ENCODE measurements at regions not wholly inside any gene's neighbourhood (a gene's known extent, or its start where the extent isn't known, plus 50 kb on each side); places are given as distances from the start of the nearest gene placed in this dataset.

DNA sequence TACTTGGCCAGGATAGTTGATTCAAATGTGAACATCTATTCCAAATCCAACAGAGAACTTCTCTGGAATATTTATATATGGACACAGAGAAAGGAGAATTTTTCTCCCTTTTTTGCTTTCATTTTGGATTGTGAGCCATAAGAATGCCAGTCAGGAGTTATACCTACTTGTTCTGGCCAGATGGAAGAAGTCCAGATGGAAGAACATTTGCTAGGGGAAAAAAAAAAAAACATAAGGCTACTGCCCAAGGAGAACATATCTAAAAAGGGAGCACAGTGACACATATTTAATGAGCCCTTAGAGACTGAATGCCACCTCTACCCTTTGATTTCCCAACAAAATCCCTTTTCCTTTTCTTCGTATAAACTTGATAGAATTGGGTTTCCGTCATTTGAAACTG lies 61.7 kb upstream of the PPP2R2B start:
- no peak for DNase-seq (ENCODE audit: low spot score)

DNA sequence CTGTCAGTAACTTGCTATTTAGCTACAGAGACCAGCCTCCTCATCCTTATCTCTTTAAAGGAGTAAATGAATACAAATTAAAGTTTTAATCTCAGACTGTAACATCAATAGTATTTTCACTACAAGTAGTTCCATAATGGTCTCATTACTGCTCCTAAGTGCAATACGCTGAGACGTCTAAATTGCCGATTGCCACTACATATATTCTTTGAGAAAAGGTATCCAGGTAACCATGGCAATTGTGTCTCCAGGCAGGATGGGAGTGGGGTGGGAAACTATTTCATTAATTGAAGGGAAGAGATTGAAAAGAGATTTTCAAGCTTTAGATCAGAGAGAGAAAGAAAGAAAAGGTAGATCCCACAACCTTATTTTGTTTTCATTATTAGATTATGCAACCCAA lies 65.5 kb upstream of the PPP2R2B start:
- DNase-seq (ENCODE audit: low spot score): no peak

DNA sequence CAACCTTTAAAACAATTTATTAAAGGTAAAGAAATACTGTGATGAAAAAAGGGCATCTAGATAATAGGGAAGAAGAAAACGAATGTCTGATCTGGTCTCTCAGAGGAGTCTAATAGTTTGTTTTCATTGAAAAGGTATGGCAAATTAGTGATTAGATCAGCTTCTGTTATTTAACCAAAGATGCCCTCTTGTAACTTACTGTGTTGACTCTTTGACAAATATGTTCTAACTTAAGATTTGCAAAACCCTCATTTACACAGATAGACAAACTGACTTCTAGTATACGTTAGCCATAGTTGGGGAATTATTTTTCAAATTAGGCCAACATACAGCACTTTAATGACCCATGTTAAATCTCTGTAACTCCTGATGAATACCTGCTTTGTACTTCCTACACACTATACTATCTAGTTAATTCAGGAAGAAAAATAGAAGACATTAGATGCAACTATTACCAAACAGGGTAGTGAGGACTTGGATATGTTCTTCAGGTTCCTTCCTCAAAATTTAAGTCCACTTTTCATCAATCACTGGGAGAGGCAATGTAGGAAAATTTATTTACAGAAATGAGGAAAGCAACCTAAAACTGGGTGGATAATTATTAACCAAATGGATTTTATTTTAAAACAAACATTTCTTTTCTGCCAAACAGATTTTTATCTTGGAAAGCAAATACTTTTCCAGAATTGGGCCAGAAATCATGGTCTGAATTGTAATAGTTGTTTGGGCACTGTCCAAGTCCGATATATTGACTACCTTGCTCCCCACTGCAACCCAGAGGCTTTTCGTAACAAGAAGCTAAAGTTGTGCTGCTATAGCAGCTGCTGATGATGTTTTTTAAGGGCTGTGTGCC lies 66.4 kb upstream of the PPP2R2B start:
- no peak for DNase-seq (ENCODE audit: low spot score)

DNA sequence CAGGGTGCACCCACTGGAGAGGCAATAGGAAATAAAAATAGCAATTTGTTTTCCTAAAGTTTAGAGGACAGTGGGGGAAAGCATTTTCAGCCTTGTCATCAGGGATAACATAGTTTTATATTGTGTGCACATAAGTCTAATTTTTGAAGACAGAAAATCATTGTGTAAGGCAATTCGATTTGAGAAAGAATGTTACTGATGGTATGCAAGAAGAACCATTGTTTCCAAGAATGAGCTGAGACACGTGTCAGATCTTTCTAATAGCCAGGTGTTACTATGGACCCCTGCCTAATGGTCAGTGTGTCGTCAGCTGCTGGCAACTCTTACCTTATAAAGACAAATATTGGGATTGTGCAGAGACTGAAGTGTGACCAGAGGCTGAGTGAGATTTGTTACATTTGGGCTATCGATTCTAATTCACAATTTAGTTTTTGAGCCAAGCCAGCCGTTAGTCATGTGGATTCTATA lies 67.1 kb upstream of the PPP2R2B start:
- DNase-seq (ENCODE audit: low spot score): no peak

DNA sequence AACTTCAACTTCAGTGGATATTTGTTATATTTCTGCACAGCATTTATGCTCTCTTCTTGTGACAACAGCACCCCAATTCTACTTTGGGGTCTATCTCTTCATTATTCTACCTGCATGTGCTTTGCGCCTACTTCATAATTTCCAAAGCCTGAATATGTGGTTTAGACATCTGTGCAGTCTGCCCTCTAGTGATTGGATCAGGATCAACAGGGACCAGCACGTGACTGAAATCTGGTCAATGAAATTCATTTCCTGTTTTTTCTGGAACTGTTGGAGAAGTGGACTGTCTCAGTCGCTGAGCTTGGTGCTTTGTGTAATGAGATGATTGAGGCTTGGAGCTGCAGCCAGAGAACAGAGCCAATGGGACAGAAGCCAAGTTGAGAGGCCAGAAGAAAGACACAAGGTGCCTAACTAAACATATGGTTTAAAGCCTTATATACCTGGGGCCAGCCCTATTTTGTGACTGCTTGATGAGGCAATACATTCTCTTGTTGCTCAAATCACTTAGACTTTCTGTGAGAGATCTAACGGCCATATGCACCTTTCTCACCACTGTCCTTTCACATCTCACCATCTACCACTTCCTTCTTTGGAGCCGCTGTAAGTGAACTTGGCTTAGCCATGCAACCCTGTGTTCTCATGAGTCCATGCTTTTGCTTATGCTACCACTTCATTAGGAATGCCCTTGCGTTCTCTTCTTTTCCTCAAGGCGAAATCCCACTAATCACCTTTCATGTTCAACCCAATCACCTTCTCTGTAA lies 68.8 kb upstream of the PPP2R2B start:
- DNase-seq (ENCODE audit: low spot score): no peak

DNA sequence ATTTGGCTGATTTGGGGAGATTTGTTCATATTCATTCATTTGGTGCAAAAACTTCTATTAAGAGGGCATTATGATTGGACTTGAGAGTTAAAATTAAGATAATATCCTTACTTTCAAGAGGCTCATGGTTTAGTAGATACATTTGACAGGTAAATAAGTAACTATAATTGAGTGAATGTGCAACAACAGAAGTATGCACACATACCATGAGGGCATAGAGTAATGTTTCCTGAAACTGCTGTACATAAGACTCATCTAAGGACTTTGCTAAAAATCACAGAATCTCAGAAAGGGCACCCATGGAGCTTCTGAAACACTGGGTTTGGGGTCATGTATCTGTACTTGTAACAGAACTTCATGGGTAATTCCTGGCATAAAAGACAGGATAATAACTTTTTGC lies 70.1 kb upstream of the PPP2R2B start:
- DNase-seq (ENCODE audit: low spot score): no peak

DNA sequence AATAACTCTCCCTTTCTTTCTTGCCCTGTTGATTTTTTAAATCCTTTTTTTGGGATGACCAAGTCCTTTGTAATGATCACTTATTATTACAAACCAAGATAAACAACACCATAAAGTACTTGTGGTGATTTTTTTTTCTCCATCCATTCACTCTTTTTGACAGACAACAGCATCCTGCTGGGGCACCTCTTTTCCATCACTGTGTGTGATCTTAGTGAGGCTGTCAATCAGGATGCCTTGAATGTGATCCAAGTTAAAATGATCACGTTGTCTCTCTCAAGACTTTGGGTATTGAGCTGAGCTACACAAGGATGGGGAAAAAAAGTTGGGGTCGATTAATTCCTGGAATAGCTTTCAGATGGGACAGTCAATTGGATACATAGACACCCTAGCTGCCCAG lies 73.6 kb upstream of the PPP2R2B start:
- no peak for DNase-seq (ENCODE audit: low spot score)

DNA sequence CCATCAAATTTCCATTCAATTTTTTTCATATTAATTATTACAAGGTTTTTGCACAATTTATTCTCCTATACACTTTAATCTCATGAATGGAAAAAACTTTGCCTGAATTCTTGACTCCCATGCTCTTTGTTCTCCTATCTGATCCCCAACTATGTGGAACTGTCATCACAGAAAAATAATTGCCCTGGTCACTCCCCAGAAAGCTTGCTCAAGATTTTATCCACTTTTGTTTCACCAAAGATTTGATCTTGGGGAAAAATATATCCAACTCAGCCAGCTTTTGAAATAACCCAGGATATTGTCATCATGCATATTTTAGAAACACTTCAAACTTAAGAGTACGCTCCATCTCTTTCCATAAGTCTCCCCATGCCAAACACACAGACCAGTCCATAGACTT lies 77.7 kb upstream of the PPP2R2B start:
- DNase-seq (ENCODE audit: low spot score): no peak

DNA sequence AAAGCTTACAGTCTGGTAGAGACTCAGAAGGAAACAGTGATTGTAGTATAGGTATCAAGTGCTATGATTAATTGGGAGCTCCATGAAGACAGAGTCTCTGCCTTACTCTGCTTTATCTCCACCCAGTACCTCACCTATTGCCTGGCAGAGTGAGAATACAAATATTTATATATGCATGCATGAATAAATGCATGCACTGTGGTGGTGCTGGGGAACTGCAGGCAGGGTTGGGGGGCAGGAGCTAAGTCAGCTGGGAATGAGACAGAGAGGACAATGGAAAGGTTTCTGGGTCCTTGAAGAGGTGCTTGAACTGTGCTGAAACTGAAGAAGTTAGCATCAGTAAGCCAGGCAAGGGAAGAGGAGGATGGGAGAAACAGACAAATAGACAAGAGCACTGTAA lies 80.8 kb upstream of the PPP2R2B start:
- DNase-seq (ENCODE audit: low spot score): no peak

DNA sequence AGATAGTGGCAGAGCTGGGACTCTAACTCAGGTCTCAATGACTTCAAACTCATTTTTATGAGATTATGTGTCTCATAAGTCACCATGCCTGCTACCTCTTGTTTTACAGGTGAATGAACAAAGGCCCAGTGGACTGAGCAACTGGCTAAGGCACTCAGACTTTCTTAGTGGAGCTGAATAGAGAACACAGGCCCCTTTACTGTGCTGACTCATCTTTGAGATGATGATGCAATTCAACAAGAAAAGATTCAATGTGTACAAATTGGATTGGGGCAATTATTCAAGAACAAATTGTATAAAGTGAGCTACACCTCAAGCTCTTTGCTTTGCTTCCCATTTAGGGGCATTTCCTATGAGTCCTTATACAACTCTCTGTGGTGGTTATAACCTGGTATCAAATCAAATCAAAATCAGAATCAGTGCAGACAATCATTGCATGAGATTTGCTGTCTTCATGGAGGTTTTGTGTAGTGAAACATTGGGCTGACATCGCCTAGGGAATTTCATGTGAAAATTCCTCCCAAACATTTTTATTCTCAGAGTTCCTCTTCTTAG lies 84.3 kb upstream of the PPP2R2B start:
- DNase-seq (ENCODE audit: low spot score): no peak

DNA sequence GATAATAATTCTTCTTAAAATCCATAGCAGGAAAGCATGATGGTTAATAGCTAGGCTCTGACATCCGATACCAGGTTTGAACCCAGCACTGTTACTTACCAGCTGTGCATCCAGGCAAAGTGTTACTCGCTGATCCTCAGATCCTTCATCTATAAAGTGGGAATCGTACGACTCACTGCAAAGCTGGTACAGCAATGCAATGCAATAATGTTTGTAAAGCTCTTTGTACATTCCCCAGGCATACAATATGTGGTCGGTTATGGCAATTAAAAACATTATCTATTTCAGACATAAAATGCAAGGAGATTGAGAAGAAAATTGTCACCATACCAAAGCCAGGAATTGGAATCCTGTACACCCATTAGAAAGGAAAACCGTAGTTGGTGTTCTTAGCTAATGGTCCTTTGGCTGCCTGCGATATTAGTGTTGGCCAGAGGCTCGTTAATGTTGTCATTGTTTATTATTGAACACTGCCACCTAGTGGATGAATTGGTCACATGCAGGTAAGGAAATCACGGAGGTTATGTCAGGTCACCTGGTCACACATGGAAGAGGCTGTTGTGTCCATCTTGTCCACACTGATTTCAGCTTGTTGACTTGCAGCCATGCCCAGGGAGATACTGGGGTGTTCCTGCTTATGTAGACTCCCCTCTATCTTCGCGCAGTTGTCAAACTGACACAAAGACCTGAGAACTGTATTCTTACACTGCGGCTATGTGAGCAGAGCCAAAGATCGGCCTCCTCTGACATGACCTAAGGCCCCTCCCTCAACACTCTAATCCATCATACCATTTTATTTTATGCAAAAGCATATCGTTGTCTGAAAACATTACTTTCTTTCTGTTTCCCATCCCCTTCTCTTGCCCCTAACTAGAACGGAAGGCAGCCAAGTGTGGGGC lies 87.5 kb upstream of the PPP2R2B start:
- peak; percentile 73 for DNase-seq (ENCODE audit: low spot score)

DNA sequence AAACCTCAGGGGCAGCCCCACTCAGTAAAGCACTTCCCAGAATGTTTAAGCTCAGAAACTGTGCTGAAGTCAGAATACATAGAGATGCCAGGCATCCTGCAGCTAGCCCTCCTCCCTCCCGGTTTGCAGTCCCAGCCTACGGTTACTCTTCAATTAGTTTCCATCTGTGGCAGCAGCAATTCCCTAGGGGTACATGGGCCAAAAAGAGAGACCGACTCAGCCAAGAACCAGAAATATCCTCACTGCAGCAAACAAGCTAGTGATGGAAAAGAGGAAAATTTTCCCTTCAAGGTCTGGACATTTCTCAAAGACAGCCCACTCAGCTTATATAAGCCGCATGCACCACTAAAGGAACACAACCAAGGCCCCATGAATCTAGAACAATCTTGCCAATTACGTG lies 89.1 kb upstream of the PPP2R2B start:
- no peak for DNase-seq (ENCODE audit: low spot score)

DNA sequence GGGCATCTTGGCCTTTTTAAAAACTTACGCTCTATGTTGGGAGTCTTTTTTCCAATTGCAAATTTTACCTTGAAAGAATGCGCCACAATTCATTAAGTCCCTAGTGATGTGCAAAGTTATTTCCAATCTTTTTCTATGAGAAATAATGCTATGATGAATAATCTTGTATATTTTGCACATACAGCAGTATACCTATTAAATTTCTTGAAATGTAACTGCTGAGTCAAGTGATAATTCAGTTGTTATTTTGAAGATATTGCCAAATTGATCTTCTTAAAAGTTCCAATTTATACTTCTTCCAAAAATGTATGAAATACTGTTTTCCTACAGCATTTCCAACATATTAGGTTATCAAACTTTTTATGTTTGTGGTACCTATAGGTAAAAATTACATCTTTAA lies 92.8 kb upstream of the PPP2R2B start:
- DNase-seq (ENCODE audit: low spot score): no peak

DNA sequence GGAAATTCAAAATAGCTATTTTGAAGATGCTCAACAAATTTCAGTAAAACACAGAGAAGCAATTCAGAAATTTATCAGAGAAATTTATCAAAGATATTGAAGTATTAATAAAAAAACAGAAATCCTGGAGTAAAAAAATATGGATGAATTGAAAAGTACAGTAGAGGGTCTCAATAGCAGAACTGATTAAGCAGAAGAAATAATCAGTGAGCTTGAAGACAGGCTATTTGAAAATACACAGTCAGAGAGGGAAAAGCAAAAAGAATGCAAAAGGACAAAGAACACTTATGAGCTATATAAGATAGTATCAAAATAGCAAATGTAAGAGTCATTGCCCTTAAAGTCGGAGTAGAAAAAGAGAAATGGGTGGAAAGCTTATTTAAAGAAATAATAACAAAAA lies 107.9 kb upstream of the PPP2R2B start:
- no peak for DNase-seq (ENCODE audit: low spot score)

DNA sequence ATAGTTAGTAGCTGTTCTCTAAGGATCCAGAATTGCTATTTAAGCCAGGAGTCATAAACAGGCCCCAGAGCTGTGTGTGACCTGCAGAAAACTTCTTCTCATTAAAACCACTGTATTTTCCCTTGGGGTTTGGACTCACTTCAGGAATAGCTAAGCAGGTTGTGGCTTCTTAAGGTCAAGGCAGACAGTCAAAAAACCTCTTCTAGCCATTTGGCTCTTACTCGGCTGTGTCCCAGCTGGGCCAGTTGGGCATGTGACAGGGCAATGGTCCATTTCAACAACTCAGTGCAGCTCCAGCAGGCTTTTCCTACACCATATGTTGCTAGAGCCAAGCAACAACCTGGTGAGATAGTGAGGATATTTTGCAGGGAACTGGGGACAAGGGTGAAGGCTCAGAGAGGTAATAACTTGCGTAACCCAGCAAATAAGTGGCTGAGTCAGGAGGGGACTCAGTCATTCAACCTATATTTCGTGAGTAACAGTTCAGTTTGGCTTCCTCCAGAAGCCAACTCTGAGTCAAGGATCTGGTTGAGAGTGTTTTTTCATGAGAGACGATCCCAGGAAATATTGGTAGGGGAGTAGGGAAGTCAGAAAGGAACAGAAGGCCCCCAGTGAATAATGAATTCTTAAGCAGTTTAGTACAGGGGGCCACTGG lies 115.4 kb upstream of the PPP2R2B start:
- no peak for DNase-seq (ENCODE audit: low spot score)

DNA sequence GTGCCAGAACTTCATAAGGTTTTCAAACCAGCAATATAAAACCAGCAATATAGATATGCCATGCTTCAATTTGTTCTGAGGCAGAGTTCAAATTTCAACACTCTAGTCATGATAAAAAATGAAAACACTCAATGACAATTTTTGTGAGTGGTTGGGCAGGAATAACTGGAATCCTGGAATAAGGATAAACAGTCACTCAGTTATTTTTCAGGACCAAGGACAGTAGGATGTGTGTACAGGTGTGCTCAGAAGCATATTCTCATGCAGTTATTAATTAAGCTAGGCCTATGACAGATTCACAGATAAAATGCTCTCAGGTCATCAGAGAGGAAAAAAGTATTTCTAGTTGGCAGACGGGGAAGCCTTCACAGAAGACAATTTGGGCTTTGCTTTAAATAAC lies 117.3 kb upstream of the PPP2R2B start:
- no peak for DNase-seq (ENCODE audit: low spot score)

DNA sequence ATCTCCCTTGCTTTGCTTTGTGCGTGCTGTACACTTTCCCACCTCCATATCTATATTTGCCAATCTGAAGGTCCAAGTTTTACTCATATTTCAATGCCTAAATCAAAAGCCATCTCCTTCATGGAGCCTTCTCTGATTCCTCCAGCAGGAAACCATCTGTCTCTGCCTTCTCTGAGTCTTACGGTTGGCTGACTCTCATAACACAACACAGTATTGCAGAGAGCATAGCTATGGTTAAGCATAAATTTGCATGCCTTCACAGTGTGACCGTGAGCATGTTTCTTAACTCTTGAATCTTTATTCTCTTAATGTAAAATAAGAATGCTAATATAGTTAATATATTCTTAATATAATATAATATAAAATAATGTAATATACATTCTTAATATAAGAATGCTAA lies 136.8 kb upstream of the PPP2R2B start:
- no peak for DNase-seq (ENCODE audit: low spot score)

DNA sequence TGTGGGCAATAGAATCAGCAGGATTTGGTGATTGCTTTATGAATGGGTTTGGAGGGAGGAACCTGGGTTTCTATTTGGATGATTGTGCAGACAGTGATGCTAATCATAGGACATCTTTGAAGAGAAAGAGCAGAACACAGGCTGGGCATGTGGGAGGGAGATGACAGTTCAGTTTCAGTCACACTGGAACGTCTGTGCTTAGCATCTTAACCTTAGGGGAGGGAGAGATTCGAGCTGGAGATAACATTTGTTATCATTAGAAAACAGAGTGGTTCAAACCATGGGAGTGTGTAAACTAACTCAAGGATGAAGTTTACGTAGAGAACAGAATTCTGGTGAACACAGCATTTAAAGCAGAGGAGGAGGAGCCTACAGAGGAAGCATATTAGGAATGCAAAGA lies 138.6 kb upstream of the PPP2R2B start:
- DNase-seq (ENCODE audit: low spot score): no peak

DNA sequence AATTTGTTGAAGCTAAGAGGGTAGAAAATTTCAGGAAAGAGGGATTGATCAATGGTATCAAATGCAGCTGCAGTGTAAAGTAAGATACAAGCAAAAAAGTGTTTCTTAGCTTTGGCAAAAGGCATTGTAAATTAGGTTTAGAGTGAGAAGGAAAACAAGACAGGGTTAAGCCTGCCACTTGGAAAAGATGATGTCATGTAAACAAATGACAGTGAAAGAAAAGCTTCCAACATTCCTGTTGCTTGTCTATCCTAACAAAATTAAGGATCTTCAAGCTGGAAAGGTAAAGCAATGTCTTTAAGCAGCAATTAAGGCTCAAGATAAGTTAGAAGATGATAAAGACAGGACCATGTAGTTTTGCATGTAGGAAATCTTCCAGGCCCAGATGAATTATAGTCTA lies 139.1 kb upstream of the PPP2R2B start:
- DNase-seq (ENCODE audit: low spot score): no peak

DNA sequence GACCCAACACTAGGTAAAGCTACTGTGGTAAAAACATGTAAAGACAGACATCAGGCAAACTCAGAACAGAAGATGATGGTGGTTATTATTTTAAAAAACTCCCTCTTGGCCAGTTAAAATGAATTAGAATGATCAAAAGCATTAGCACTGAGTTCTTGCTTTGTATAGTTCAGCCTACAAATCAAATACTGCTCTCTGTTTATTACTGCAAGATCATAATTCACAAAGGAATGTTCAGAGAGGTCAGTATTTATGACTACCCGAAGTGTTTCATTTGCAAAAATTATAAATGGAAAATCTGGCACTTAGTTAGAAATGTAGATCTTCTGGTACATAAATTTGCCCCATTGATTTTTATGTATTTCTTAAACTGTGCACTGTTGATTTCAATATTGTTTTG lies 140.3 kb upstream of the PPP2R2B start:
- DNase-seq (ENCODE audit: low spot score): no peak

DNA sequence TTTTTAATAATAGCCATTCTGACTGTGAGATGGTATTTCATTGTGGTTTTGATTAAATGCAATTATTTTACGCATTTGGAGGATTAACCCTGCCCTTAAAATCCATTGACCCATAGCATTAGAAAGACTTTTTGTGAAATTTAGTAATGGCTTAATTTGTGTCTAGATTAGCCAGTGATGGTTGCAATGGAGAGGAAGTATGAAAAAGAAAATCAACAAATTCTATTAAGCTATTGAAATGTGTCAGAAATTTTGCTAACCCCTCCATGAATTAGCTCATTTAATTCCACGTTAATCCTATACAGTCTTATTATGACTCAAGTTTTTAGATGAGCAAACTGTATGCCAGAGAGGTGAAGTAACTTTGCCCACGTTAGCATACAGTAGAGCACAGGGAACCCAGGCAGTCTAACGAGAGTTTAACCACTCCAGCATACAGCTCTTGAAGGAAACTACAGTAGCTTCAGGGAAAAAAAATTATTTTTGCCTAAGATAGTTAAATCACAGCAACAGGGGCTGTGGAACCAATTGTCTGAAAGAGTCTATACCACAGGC lies 158.2 kb upstream of the PPP2R2B start:
- no peak for DNase-seq (ENCODE audit: low spot score)
